HepG2 (cell line): ENCODE measurements at regions not wholly inside any gene's neighbourhood (a gene's known extent, or its start where the extent isn't known, plus 50 kb on each side); places are given as distances from the start of the nearest gene placed in this dataset.

Experiments
- ATAC-seq: fragments of 200-7000 bp; cut with Tn5 transposase; 3 replicates; pipeline ENCODE4 v1.9.1; 2020; ENCODE audit warnings: mild to moderate bottlenecking, moderate library complexity
- BruUV-seq: library from RNA; stranded (reverse); fragments of 400-500 nt; replicated peaks from 2 replicates; lab custom pipeline; 2021; lab: Mats Ljungman, UMichigan
- CTCF ChIA-PET: fragments of 300-600 bp; formaldehyde crosslinking; extraction: SDS; loops from one replicate; lab custom pipeline; 2021; ENCODE audit warnings: low total read pairs, inconsistent platforms, low intra/inter-chr PET ratio; lab: Yijun Ruan, JAX
- POLR2A ChIA-PET: fragments of 350-600 bp; sonication (Branson Sonifier 250); formaldehyde crosslinking; loops from one replicate; lab custom pipeline; 2020; ENCODE audit warnings: antibody characterized with exemption, inconsistent platforms; lab: Yijun Ruan, JAX
- DNase-seq: peaks from one replicate; pipeline ENCODE4 v3.0.0-alpha.2; 2015; ENCODE audit warnings: low spot score
- FAIRE-seq: peaks from 3 replicates; lab custom pipeline; 2011; peaks lifted over from hg19 to GRCh38; lab: Jason Lieb, UNC
- H2AFZ ChIP-seq: one replicate; pipeline ENCODE4 v1.6.1; 2011; ENCODE audit warnings: low read length, inconsistent platforms
- H3K27ac ChIP-seq: fragments of 300-600 bp; 3 replicates; pipeline ENCODE4 v1.8.0; 2011; ENCODE audit warnings: mixed run types, mild to moderate bottlenecking, mixed read lengths, low read length, inconsistent platforms; ENCODE audit not compliant: insufficient read depth; ENCODE audit errors: extremely low read length
- H3K27me3 ChIP-seq, 2 experiments: fragments of 200-600 bp in 1 of 2; 2 replicates in 1 of 2; 3 replicates in 1 of 2; pipeline versions ENCODE4 v1.6.0 to v1.8.0; 2011; ENCODE audit warnings: low read length in 2 of 2, mild to moderate bottlenecking in 2 of 2, moderate library complexity in 2 of 2, inconsistent platforms in 1 of 2; ENCODE audit not compliant: insufficient read depth in 2 of 2, control insufficient read depth in 1 of 2
- H3K36me3 ChIP-seq, 2 experiments: fragments of 200-600 bp in 1 of 2; replicated peaks in 1 of 2; 2 replicates in 1 of 2; 3 replicates in 1 of 2; pipeline versions ENCODE4 v1.5.1 to v1.8.0; 2011; ENCODE audit warnings: low read length in 2 of 2, inconsistent platforms in 1 of 2; ENCODE audit not compliant: insufficient read depth in 2 of 2, control insufficient read depth in 1 of 2
- H3K4me1 ChIP-seq: 2 replicates; pipeline ENCODE4 v1.5.1; 2012; ENCODE audit warnings: low read length, inconsistent platforms; ENCODE audit not compliant: insufficient read depth
- H3K4me2 ChIP-seq: 2 replicates; pipeline ENCODE4 v1.6.0; 2011; ENCODE audit warnings: low read depth, low read length, inconsistent platforms
- H3K4me3 ChIP-seq, 3 experiments: fragments of 200-600 bp in 1 of 3; sonication (generic), shearing (Covaris generic) in 1 of 3; replicated peaks in 1 of 3; 2 replicates each; pipeline ENCODE4 v1.5.1; 2011 to 2016; ENCODE audit warnings: low read length in 3 of 3, inconsistent platforms in 2 of 3, low read depth in 2 of 3, mild to moderate bottlenecking in 2 of 3, control low read depth in 1 of 3, mixed read lengths in 1 of 3; ENCODE audit not compliant: insufficient read depth in 1 of 3
- H3K79me2 ChIP-seq: one replicate; pipeline ENCODE4 v1.6.1; 2011; ENCODE audit warnings: low read length, inconsistent platforms; ENCODE audit not compliant: insufficient read depth
- H3K9ac ChIP-seq: 2 replicates; pipeline ENCODE4 v1.6.0; 2011; ENCODE audit warnings: mild to moderate bottlenecking, low read depth, low read length, inconsistent platforms; ENCODE audit not compliant: insufficient read depth
- H3K9me3 ChIP-seq: 2 replicates; pipeline ENCODE4 v1.5.1; 2012; ENCODE audit warnings: mild to moderate bottlenecking, low read length
- H4K20me1 ChIP-seq: 2 replicates; pipeline ENCODE4 v1.6.0; 2011; ENCODE audit warnings: inconsistent platforms, mild to moderate bottlenecking, low read length, moderate library complexity; ENCODE audit not compliant: insufficient read depth
- ARID5B ChIP-seq: IDR thresholded peaks from 2 replicates; pipeline ENCODE4 v1.4.0; 2020; ENCODE audit warnings: mild to moderate bottlenecking, missing genetic modification reagents
- BCLAF1 ChIP-seq: fragments of 450-650 bp; IDR thresholded peaks from 2 replicates; pipeline ENCODE4 v1.6.1; 2017; ENCODE audit warnings: mild to moderate bottlenecking
- ETV5 ChIP-seq: IDR thresholded peaks from 2 replicates; pipeline ENCODE4 v1.6.1; 2018; ENCODE audit warnings: missing biosample characterization, missing genetic modification reagents, inconsistent platforms, borderline replicate concordance
- FOXA1 ChIP-seq, 2 experiments: fragments of 450-650 bp in 1 of 2; sonication (generic) in 1 of 2; formaldehyde crosslinking in 1 of 2; IDR thresholded peaks; 2 replicates each; pipeline versions ENCODE4 v1.4.0 to v1.6.1; 2016 to 2020; ENCODE audit warnings: missing genetic modification reagents in 1 of 2
- FOXA3 ChIP-seq: IDR thresholded peaks from 2 replicates; pipeline ENCODE4 v1.6.1; 2016; ENCODE audit warnings: missing genetic modification reagents, missing compliant biosample characterization
- GABPA ChIP-seq, 2 experiments: IDR thresholded peaks; 2 replicates each; pipeline ENCODE4 v1.6.1; 2011 to 2016; ENCODE audit warnings: low read depth in 2 of 2, low read length in 1 of 2, missing biosample characterization in 1 of 2, missing genetic modification characterization in 1 of 2
- HIVEP1 ChIP-seq: sonication (generic); formaldehyde crosslinking; IDR thresholded peaks from 2 replicates; pipeline ENCODE4 v1.4.0; 2020; ENCODE audit warnings: mild to moderate bottlenecking, missing genetic modification reagents
- NR2F2 ChIP-seq: IDR thresholded peaks from 2 replicates; pipeline ENCODE4 v1.6.1; 2012; ENCODE audit warnings: low read depth, inconsistent platforms, borderline replicate concordance
- RXRB ChIP-seq: IDR thresholded peaks from 2 replicates; pipeline ENCODE4 v1.6.1; 2016; ENCODE audit warnings: borderline replicate concordance, missing genetic modification reagents, missing compliant biosample characterization
- SAP130 ChIP-seq: IDR thresholded peaks from 2 replicates; pipeline ENCODE4 v1.6.1; 2016; ENCODE audit warnings: low read depth
- SOX6 ChIP-seq, 2 experiments: fragments of 450-650 bp in 1 of 2; sonication (generic) in 1 of 2; formaldehyde crosslinking in 1 of 2; IDR thresholded peaks; 2 replicates each; pipeline versions ENCODE4 v1.4.0 to v1.6.1; 2017 to 2020; ENCODE audit warnings: antibody characterized with exemption in 1 of 2, mild to moderate bottlenecking in 1 of 2, missing genetic modification reagents in 1 of 2
- TCF7L2 ChIP-seq: IDR thresholded peaks from 2 replicates; pipeline ENCODE4 v1.6.1; 2011; ENCODE audit warnings: mild to moderate bottlenecking, low read depth, low read length, moderate library complexity
- ZFAT ChIP-seq: sonication (generic); formaldehyde crosslinking; conservative IDR thresholded peaks from 2 replicates; pipeline ENCODE4 v1.8.1; 2023; ENCODE audit warnings: missing genetic modification reagents, inconsistent platforms
- ZNF280D ChIP-seq: sonication (generic); formaldehyde crosslinking; IDR thresholded peaks from 2 replicates; pipeline ENCODE4 v1.5.1; 2020; ENCODE audit warnings: mild to moderate bottlenecking, missing genetic modification reagents
- WGBS: methylation state at CpG from one replicate; pipeline ENCODE4 v1.1.6; 2017; ENCODE audit warnings: low lambda C conversion rate; 5-methylcytosine and 5-hydroxymethylcytosine counted together
- in situ Hi-C: cut with HindIII; loops from 2 replicates; pipeline ENCODE4 v1.10.0; 2017; ENCODE audit warnings: low pct_unique_long_range_greater_than_20kb; ENCODE audit not compliant: extremely low pct_ligation_motif_present
- intact Hi-C: fragments of 100-400 bp; cut with micrococcal nuclease; formaldehyde crosslinking; loops from one replicate; pipeline ENCODE4 v1.10.0; 2022; ENCODE audit not compliant: unreplicated experiment

- H3K4me3 ChIP-seq, result no peak overlapping the region
- intact Hi-C loops (no loop called here), in situ Hi-C loops (no loop called here)
- CTCF ChIA-PET, result no interaction called here
- H2AFZ ChIP-seq, result no peak overlapping the region
- no peak for FAIRE-seq
- H3K27ac ChIP-seq, result no peak overlapping the region
- H3K4me2 ChIP-seq, result no peak overlapping the region
- peak; percentile 53 for DNase-seq
- POLR2A ChIA-PET, result no interaction called here
- 2% methylated on average over 3 of the region's 3 CpGs for WGBS
- no peaks in the 10 kb centered on the region for H4K20me1 ChIP-seq
- H3K79me2 ChIP-seq, result no peaks in the 10 kb centered on the region
- H3K36me3 ChIP-seq, result no peaks in the 10 kb centered on the region
- no peak overlapping the region for H3K9ac ChIP-seq
- peaks cover 20% of the 10 kb centered on the region for H3K4me1 ChIP-seq
- H3K27me3 ChIP-seq, result no peaks in the 10 kb centered on the region
- peak; percentile 49 for ATAC-seq
- no TSS peak for BruUV-seq
- no peaks in the 10 kb centered on the region for H3K9me3 ChIP-seq
- TF ChIP-seq ZFAT (CRISPR knock-in tag) (no peak), ETV5 (CRISPR knock-in tag) (peak; percentile 50; the same call in 1 of the 2 replicates), HIVEP1 (CRISPR knock-in tag) (no peak), SAP130 (0 out of 2 replicates have a peak, but pooled peaks have one; percentile 11), BCLAF1 (no peak), FOXA1 (IDR thresholded peaks at IDR 0.05) (no peak), FOXA1 (CRISPR knock-in tag; IDR thresholded peaks at IDR 0.05) (peak; percentile 49), ZNF280D (CRISPR knock-in tag) (no peak), FOXA3 (0 out of 2 replicates have a peak, but pooled peaks have one; percentile 18), GABPA (IDR thresholded peaks at IDR 0.05; ENCODE audit: low read depth, low read length) (no peak), GABPA (CRISPR knock-in tag; IDR thresholded peaks at IDR 0.05; ENCODE audit: low read depth) (no peak), NR2F2 (0 out of 2 replicates have a peak, but pooled peaks have one; percentile 16), RXRB (CRISPR knock-in tag) (0 out of 2 replicates have a peak, but pooled peaks have one; percentile 13), TCF7L2 (0 out of 2 replicates have a peak, but pooled peaks have one; percentile 22), ARID5B (CRISPR knock-in tag) (peak; percentile 31; the same call in 1 of the 2 replicates), SOX6 (IDR thresholded peaks at IDR 0.05) (no peak), SOX6 (CRISPR knock-in tag; IDR thresholded peaks at IDR 0.05) (0 out of 2 replicates have a peak, but pooled peaks have one; percentile 12)
Measured at GRCh38 chr1:193310564-193310963, 124.2 kb upstream of the B3GALT2 start.
